ENCODE measurements at regions not wholly inside any gene's neighbourhood (a gene's known extent, or its start where the extent isn't known, plus 50 kb on each side); places are given as distances from the start of the nearest gene placed in this dataset.

DNA sequence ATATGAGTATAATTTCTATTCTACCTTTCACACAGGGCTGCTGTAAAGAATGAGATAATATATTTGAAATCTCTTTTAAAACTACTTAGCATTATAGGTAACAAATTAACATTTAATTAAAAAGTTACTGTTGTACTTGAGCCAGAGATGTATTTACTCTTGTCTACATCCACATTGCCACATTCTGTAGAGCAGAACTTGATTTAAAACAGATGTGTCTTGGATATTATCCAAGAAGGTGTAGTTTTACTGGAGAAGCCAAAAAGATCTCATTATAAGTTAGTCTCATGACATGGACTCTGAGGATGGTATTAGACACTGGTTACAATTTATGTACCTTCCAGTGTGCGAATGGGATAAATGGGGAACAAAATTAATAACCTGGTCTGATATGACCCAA, 293.1 kb upstream of the CCNH start:
- in situ Hi-C loops (cut with MboI; ENCODE audit: low sequenced_read_pairs, unreplicated experiment) = no loop called here
- TF ChIP-seq, protein P1, sequence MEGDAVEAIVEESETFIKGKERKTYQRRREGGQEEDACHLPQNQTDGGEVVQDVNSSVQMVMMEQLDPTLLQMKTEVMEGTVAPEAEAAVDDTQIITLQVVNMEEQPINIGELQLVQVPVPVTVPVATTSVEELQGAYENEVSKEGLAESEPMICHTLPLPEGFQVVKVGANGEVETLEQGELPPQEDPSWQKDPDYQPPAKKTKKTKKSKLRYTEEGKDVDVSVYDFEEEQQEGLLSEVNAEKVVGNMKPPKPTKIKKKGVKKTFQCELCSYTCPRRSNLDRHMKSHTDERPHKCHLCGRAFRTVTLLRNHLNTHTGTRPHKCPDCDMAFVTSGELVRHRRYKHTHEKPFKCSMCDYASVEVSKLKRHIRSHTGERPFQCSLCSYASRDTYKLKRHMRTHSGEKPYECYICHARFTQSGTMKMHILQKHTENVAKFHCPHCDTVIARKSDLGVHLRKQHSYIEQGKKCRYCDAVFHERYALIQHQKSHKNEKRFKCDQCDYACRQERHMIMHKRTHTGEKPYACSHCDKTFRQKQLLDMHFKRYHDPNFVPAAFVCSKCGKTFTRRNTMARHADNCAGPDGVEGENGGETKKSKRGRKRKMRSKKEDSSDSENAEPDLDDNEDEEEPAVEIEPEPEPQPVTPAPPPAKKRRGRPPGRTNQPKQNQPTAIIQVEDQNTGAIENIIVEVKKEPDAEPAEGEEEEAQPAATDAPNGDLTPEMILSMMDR (IDR thresholded peaks at IDR 0.05; ENCODE audit: borderline replicate concordance, control extremely low read depth, extremely low read depth, insufficient read depth, missing control alignments) = no peak

DNA sequence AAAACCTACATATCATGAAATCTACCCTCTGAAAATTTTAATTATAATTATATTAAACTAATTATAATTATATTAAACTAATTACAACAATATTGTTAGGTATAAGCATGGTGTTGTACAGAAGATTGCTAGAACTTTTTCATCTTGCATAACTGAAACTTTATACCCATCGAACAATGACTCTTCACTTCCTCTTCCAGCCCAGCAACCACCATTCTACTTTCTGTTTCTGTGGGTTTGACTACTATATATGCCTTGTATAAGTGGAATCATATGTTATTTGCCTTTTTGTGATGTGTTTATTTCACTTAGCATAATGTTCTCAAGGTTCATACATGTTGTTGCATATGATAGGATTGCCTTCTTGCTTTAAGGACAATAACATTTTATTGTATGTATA, 274.2 kb upstream of the CCNH start:
- TF ChIP-seq, protein P1 (IDR thresholded peaks at IDR 0.05; ENCODE audit: borderline replicate concordance, control extremely low read depth, extremely low read depth, insufficient read depth, missing control alignments) = no peak
- in situ Hi-C loops (cut with MboI; ENCODE audit: low sequenced_read_pairs, unreplicated experiment) = no loop called here
- no peak for DNase-seq (ENCODE audit: low spot score)

More for the DNA sequence above, 293.1 kb upstream of the CCNH start:
- no peak for DNase-seq (ENCODE audit: low spot score)

DNA sequence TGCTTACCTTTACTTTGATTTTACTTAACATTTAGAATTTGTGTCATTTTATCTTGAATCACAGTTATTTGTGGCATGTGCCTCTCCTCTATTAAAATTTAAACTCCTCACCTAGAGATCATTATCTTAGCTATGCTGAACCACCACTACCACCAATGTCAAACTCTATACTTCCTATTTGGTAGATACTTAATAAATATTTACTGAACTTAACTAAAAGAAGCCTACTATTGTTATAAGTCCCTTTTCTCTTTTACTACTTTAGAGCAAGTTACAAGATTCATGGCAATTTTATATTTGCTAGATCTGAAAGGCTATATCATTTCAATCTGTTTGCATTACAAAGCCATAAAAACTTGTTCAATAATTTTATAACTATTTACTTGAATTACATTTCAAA, 273.3 kb upstream of the CCNH start:
- in situ Hi-C loops (cut with MboI; ENCODE audit: low sequenced_read_pairs, unreplicated experiment) = no loop called here
- DNase-seq (ENCODE audit: low spot score) = no peak
- TF ChIP-seq, protein P1 (IDR thresholded peaks at IDR 0.05; ENCODE audit: borderline replicate concordance, control extremely low read depth, extremely low read depth, insufficient read depth, missing control alignments) = no peak

DNA sequence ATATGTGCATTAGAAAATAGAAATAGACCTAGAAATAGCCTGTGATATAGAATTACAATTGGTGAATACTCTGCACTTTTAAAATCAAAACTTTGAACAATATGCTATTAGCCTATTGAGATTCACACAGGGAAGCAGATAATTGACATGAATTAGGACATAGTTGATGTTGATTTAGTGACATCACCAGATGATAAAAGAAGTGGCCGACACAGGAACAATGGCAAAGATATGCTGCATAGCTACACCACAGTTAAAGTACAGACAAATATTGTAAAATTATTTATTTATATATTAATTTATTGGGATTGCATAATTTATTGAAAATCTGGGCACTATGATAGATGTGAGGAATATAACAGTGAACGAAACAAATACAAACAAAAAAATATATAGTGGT, 261.5 kb upstream of the CCNH start:
- TF ChIP-seq, protein P1 (IDR thresholded peaks at IDR 0.05; ENCODE audit: borderline replicate concordance, control extremely low read depth, extremely low read depth, insufficient read depth, missing control alignments) = no peak
- DNase-seq (ENCODE audit: low spot score) = no peak
- in situ Hi-C loops (cut with MboI; ENCODE audit: low sequenced_read_pairs, unreplicated experiment) = no loop called here

DNA sequence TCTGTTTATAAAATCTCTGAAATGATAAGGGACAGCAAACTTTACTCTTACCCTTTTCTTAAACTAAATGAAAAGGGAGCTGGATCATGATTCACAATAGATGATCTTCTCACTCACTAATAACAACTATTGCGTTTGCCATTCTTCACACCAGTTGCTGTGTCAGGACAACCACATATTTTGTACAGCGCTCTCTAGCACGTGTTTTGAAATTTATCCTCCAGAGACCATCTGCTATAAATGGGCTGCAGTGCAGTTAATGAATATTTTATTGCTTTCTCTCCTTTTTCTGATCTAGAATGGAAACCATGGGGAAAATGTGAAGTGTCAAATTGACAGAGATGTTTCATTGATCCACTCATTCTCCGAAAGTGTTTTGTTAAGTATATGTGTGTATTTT, 258.4 kb upstream of the CCNH start:
- in situ Hi-C loops (cut with MboI; ENCODE audit: low sequenced_read_pairs, unreplicated experiment) = no loop called here
- no peak for DNase-seq (ENCODE audit: low spot score)
- TF ChIP-seq, protein P1 (IDR thresholded peaks at IDR 0.05; ENCODE audit: borderline replicate concordance, control extremely low read depth, extremely low read depth, insufficient read depth, missing control alignments) = no peak

DNA sequence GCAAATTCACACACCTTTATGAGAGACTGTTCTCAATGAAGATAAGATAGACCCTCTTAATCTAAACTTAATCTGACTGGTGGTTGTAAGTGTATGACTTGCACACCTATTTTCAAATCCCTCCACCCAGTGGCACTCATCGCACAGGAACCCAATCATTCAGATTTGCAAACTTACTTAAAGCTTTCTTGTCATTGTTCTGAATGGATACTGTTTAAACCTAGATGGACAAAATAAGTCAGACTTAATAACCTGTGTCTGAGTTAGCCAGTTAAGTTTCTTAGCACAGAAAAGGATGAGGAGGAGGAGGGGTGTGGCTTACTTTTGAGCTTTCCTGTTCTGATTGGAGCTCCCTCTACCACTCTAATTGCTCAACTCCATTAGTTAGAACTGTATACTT, 252.4 kb upstream of the CCNH start:
- no peak for DNase-seq (ENCODE audit: low spot score)
- in situ Hi-C loops (cut with MboI; ENCODE audit: low sequenced_read_pairs, unreplicated experiment) = no loop called here
- TF ChIP-seq, protein P1 (IDR thresholded peaks at IDR 0.05; ENCODE audit: borderline replicate concordance, control extremely low read depth, extremely low read depth, insufficient read depth, missing control alignments) = no peak

All from GM13976 (cell line).